ENCODE measurements at regions not wholly inside any gene's neighbourhood (a gene's known extent, or its start where the extent isn't known, plus 50 kb on each side); places are given as distances from the start of the nearest gene placed in this dataset.
A peak's percentile ranks its signal among the peaks of the same experiment; 100 is the strongest.

DNA sequence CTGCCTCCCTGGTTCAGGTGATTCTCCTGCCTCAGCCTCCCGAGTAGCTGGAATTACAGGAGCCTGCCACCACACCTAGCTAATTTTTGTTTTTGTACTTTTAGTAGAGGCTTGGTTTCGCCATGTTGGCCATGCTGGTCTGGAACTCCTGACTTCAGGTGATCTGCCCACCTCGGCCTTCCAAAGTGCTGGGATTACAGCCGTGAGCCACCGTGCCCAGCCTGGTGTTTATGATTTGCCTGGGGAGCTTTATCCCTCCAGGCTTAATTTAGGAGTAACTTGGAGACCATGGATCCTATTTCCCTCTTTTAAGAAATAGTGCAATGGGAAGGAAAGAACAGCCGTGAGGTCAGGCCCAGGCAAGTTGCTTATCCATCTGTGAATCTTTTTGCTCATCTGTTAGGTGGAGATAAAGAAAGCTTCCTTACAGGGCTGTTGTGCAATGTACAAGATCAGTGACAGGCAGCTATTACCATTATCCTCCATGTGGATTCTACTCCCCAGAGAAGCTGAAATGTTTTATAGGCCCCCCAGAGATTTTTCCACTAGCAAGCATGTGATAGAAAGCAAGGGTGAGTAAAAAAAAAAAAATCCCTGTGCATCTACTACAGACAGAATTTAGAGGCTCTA is 104.9 kb upstream of the MGAT5 start:
- H3K27me3 Mint-ChIP-seq: no peaks in the 10 kb centered on the region
- ATAC-seq (replicated peaks; ENCODE audit: extremely low read depth, poor library complexity, severe bottlenecking): no peak
- H3K4me3 Mint-ChIP-seq: no peak overlapping the region
- no peak overlapping the region for H3K27ac Mint-ChIP-seq (ENCODE audit: low read depth)
- peaks cover 4% of the 10 kb centered on the region for H3K36me3 Mint-ChIP-seq (ENCODE audit: insufficient read depth)
- no peak for DNase-seq (ENCODE audit: low spot score in 2 of 2)
- peaks cover 56% of the 10 kb centered on the region for H3K4me1 Mint-ChIP-seq
- peaks cover 6% of the 10 kb centered on the region for H3K9me3 Mint-ChIP-seq

DNA sequence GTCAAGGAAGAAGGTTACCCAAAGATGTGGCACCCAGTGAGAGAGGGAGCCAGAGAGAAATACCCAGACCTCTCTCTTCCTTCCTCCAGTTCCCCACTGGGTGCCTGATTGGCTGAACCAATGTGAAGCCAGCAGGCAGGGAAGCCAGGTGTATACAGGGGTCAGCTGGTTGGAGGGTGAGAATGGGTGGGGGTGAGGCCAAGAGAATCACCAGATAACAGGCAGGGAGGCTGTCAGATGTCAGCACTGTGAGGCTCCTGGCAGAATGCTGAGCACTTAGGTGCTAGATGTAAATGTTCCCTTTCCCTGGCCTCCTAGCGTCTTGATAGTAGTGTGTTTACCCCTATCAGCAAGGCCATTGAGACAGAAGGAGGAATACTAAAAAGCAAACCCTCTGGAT is 104.0 kb upstream of the MGAT5 start:
- Mint-ChIP-seq H3K36me3 (ENCODE audit: insufficient read depth) (peaks cover 4% of the 10 kb centered on the region), H3K4me3 (no peak overlapping the region), H3K4me1 (peaks cover 55% of the 10 kb centered on the region)

DNA sequence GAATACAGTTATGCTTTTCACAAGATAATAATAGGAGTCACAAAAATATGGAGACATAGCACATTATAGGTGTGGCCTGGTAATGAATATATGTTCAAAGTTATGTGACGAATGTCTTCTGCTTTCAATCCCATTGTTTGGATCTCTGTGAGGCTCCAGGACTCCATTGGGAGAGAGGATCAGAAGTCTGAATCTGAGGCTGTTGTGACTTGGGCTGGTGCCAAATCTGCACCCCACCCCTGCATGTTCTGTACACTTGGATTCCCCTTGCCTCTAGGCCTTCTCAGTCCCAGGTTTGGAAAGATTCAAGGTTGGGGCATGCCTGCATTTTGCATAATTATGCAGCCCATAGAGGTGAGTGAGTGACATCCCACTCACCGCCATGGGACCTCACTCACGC is 103.1 kb upstream of the MGAT5 start:
- ATAC-seq (replicated peaks; ENCODE audit: extremely low read depth, poor library complexity, severe bottlenecking) (no peak), DNase-seq (ENCODE audit: low spot score in 2 of 2) (no peak)
- Mint-ChIP-seq H3K9me3 (peaks cover 6% of the 10 kb centered on the region), H3K27me3 (no peaks in the 10 kb centered on the region), H3K4me3 (no peak overlapping the region), H3K36me3 (ENCODE audit: insufficient read depth) (peaks cover 4% of the 10 kb centered on the region), H3K27ac (ENCODE audit: low read depth) (no peak overlapping the region), H3K4me1 (peaks cover 55% of the 10 kb centered on the region)

More for the DNA sequence above, 104.0 kb upstream of the MGAT5 start:
- DNase-seq (ENCODE audit: low spot score in 2 of 2) (no peak), ATAC-seq (replicated peaks; ENCODE audit: extremely low read depth, poor library complexity, severe bottlenecking) (no peak)
- H3K27ac Mint-ChIP-seq (ENCODE audit: low read depth): peak overlapping the region; percentile 60
- no peaks in the 10 kb centered on the region for H3K27me3 Mint-ChIP-seq
- H3K9me3 Mint-ChIP-seq: peaks cover 6% of the 10 kb centered on the region

DNA sequence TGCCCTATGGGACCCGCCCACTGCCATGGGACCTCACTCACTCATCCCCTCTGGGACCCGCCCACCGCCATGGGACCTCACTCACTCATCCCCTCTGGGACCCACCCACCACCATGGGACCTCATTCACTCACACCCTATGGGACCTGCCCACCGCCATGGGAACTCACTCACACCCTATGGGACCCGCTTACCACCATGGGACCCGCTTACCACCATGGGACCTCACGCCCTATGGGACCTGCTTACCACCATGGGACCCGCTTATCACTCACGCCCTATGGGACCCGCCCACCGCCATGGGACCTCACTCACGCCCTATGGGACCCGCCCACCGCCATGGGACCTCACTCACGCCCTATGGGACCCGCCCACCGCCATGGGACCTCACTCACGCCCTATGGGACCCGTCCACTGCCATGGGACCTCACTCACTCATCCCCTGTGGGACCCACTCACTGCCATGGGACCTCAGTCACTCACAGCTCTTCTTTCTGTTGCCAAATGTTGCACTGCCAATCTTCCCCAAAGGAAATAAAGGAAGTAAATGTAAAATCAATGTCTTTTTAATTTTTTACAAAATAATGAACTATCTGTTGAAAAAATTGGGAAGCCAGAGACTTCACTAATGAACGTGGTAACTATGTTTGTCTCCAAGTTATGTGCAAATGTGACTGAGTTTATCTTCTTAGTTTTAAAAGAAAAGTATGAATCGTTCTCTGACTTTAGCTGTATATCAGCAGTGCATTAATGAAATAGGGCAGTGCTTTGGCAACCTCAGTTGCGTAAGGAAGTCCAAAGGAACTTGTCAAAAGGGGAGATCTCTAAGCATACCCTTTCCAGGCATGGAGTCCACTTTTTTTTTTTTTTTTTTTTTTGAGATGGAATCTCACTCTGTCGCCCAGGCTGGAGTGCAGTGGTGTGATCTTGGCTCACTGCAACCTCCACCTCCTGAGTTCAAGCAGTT is 101.5 kb upstream of the MGAT5 start:
- no peaks in the 10 kb centered on the region for H3K27me3 Mint-ChIP-seq
- no peak for DNase-seq (ENCODE audit: low spot score in 2 of 2)
- peaks cover 4% of the 10 kb centered on the region for H3K36me3 Mint-ChIP-seq (ENCODE audit: insufficient read depth)
- no peak overlapping the region for H3K4me3 Mint-ChIP-seq
- peaks cover 54% of the 10 kb centered on the region for H3K4me1 Mint-ChIP-seq
- no peak overlapping the region for H3K27ac Mint-ChIP-seq (ENCODE audit: low read depth)
- ATAC-seq (replicated peaks; ENCODE audit: extremely low read depth, poor library complexity, severe bottlenecking): no peak
- peaks cover 6% of the 10 kb centered on the region for H3K9me3 Mint-ChIP-seq

DNA sequence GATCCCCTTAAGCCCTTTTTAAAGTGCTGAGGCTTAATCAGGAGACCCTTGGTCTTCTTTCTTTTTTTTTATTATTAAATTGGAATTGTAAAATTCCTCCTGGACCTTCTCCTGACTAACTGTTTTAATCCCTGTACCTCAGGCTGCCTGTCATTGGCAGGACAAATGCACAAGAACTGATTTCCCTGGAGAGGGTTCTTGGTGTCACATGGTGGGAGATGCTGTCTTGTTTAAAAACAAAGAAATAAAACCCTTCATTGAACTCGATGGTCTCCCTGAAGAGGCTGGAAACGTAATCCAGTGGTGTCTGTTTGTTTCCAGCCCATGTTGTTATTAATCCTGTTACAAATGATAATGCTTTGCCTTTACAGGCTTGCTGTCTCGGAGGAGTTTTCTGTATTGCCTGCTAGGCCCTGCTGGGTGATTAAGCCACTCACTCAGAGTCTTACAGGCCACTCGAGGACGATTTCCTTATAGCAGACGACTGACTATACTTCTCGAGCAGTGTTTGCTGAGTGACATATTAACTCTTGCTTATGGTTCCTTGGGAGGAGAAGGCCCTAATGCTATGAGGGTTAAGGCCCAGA is 100.5 kb upstream of the MGAT5 start:
- H3K36me3 Mint-ChIP-seq (ENCODE audit: insufficient read depth): peaks cover 4% of the 10 kb centered on the region
- H3K4me1 Mint-ChIP-seq: peaks cover 61% of the 10 kb centered on the region
- ATAC-seq (replicated peaks; ENCODE audit: extremely low read depth, poor library complexity, severe bottlenecking) (no peak), DNase-seq (ENCODE audit: low spot score in 2 of 2) (no peak)
- no peak overlapping the region for H3K4me3 Mint-ChIP-seq
- H3K27ac Mint-ChIP-seq (ENCODE audit: low read depth): no peak overlapping the region
- peaks cover 6% of the 10 kb centered on the region for H3K9me3 Mint-ChIP-seq
- no peaks in the 10 kb centered on the region for H3K27me3 Mint-ChIP-seq

DNA sequence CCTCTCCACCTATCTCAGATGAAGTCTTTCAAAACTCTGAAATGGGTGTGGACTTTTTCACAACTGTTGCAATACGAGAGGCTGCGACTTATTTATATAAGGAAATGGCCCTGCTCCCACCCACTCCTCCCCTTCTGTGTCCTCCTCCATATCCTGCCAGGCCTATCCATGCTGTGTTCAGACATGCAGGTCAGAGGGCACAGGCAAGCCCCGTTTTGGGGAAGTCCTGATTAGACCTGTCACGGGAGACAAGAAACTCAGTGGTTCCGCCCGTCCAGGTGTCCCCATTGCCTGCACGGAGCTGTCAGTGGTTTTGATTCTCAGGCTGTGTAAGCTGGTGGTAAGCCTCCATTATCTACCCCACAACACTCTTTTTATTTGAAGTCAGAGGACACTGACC is 99.6 kb upstream of the MGAT5 start:
- peaks cover 5% of the 10 kb centered on the region for H3K36me3 Mint-ChIP-seq (ENCODE audit: insufficient read depth)
- H3K4me1 Mint-ChIP-seq: peaks cover 68% of the 10 kb centered on the region
- peaks cover 6% of the 10 kb centered on the region for H3K9me3 Mint-ChIP-seq
- DNase-seq (ENCODE audit: low spot score in 2 of 2): no peak
- no peak overlapping the region for H3K4me3 Mint-ChIP-seq
- H3K27me3 Mint-ChIP-seq: no peaks in the 10 kb centered on the region
- ATAC-seq (replicated peaks; ENCODE audit: extremely low read depth, poor library complexity, severe bottlenecking): no peak
- no peak overlapping the region for H3K27ac Mint-ChIP-seq (ENCODE audit: low read depth)

DNA sequence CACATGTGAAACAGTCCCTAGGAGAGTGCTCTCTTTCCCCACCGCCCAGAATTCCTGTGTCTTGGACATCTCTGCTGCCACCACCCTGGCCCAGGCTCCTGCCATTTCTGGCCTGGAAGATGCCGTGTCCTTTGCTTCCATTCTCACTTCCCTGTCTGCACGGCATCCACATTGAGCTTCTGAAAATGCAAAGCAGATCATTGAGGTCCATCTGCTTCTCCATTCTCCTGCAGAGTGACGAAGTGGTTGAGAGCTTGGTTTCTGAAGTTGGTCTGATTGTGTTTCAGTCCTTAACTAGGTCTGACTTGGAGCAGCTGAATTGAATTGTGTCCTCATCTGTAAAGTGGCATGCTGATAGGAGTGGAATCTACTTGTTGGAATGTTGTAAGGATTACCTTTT is 98.7 kb upstream of the MGAT5 start:
- no peak for ATAC-seq (replicated peaks; ENCODE audit: extremely low read depth, poor library complexity, severe bottlenecking)
- Mint-ChIP-seq H3K9me3 (peaks cover 6% of the 10 kb centered on the region), H3K27ac (ENCODE audit: low read depth) (no peak overlapping the region), H3K27me3 (no peaks in the 10 kb centered on the region), H3K36me3 (ENCODE audit: insufficient read depth) (peaks cover 5% of the 10 kb centered on the region), H3K4me1 (peaks cover 67% of the 10 kb centered on the region), H3K4me3 (no peak overlapping the region)
- no peak for DNase-seq (ENCODE audit: low spot score in 2 of 2)

DNA sequence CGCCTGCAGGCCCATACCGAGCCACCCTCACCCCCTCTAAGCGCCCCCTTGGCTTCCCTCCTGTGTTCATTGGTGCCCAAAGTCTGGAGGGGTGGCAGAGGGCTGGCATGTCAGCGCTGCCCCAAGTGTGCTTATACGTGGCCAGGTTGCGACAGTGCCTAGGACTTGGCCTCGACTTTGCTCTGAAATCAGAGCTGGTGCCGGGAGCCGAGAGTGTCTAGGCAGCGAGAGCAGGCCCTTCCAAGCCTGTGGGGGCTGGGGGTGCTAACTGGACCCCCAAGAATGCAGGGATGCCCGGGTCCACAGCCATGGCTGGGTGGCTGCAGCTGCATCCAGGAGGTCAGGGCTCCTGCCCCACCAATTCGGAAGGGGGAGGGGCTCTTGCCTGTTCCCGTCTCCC is 95.6 kb upstream of the MGAT5 start:
- peaks cover 3% of the 10 kb centered on the region for H3K36me3 Mint-ChIP-seq (ENCODE audit: insufficient read depth)
- no peaks in the 10 kb centered on the region for H3K9me3 Mint-ChIP-seq
- H3K4me3 Mint-ChIP-seq: no peak overlapping the region
- peak overlapping the region; percentile 48 for H3K27ac Mint-ChIP-seq (ENCODE audit: low read depth)
- DNase-seq (ENCODE audit: low spot score in 2 of 2): no peak
- no peak for ATAC-seq (replicated peaks; ENCODE audit: extremely low read depth, poor library complexity, severe bottlenecking)
- H3K4me1 Mint-ChIP-seq: peaks cover 81% of the 10 kb centered on the region
- H3K27me3 Mint-ChIP-seq: no peaks in the 10 kb centered on the region

DNA sequence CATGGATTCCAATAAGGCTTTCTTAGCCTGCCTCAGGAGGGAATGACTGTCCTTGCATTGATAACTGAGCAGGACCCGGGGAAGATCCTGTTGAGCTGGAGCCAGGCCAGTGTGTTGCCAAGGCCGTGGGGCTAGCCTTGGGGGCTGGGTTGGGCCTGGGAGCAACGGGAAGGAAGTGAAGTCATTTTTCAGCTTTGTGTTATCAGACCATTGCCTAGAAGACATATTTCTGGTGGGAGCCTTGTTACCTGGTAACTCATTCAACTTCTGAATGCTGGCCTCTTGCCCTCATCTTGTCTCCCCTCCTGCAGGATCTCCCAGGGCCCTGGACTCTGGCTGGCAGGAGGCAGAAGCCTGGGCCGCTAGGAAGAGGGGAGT is 92.7 kb upstream of the MGAT5 start:
- ATAC-seq (replicated peaks; ENCODE audit: extremely low read depth, poor library complexity, severe bottlenecking): no peak
- Mint-ChIP-seq H3K4me1 (peaks cover 88% of the 10 kb centered on the region), H3K27ac (ENCODE audit: low read depth) (no peak overlapping the region), H3K4me3 (no peak overlapping the region), H3K36me3 (ENCODE audit: insufficient read depth) (peaks cover 3% of the 10 kb centered on the region), H3K27me3 (no peaks in the 10 kb centered on the region), H3K9me3 (no peaks in the 10 kb centered on the region)
- DNase-seq (ENCODE audit: low spot score in 2 of 2): no peak

DNA sequence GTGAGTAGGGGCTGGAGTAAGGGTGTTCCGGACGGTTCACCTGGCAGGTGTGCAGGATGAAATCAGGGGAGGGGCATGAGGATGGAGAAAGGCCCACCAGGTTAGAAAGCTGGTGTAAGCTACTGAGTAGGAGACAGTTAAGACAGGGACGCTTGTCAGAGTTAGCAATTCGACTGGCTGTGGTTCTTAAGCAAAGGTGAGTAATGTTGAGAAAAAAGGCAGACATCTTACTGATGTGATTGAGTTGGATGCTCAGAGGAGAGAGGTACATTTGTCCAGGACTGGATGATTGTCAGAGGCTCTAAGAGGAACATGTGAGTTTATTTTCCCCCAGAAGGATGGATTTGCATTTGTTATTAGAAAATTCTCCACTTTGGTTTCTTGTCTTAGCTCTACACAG is 90.5 kb upstream of the MGAT5 start:
- ATAC-seq (replicated peaks; ENCODE audit: extremely low read depth, poor library complexity, severe bottlenecking) (no peak), DNase-seq (ENCODE audit: low spot score in 2 of 2) (no peak)
- H3K27ac Mint-ChIP-seq (ENCODE audit: low read depth): no peak overlapping the region
- H3K36me3 Mint-ChIP-seq (ENCODE audit: insufficient read depth): peaks cover 1% of the 10 kb centered on the region
- H3K9me3 Mint-ChIP-seq: no peaks in the 10 kb centered on the region
- H3K27me3 Mint-ChIP-seq: no peaks in the 10 kb centered on the region
- H3K4me1 Mint-ChIP-seq: peaks cover 78% of the 10 kb centered on the region
- H3K4me3 Mint-ChIP-seq: no peak overlapping the region

DNA sequence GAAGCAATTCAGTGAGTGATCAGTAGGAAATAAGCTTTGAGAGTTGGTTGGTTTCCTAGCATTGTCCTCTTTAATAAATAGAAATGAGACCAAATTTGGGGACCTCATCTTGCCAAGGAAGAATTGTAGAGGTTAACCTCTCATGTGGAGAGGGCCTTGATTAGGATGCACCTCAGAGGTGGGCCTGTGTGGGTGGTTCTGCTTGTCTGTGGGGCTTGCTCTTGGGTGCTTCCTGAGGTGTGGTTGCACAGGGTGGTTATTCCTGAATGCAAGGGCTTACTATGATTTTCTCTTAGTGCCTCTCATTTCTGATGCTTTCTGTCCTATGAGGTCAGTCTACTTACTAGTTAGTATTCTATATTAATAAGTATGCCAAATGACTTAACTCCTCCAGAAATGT is 89.6 kb upstream of the MGAT5 start:
- no peaks in the 10 kb centered on the region for H3K27me3 Mint-ChIP-seq
- ATAC-seq (replicated peaks; ENCODE audit: extremely low read depth, poor library complexity, severe bottlenecking) (no peak), DNase-seq (ENCODE audit: low spot score in 2 of 2) (no peak)
- H3K27ac Mint-ChIP-seq (ENCODE audit: low read depth): no peak overlapping the region
- H3K4me1 Mint-ChIP-seq: peaks cover 78% of the 10 kb centered on the region
- H3K4me3 Mint-ChIP-seq: peak overlapping the region; percentile 12
- no peaks in the 10 kb centered on the region for H3K9me3 Mint-ChIP-seq
- H3K36me3 Mint-ChIP-seq (ENCODE audit: insufficient read depth): no peaks in the 10 kb centered on the region

DNA sequence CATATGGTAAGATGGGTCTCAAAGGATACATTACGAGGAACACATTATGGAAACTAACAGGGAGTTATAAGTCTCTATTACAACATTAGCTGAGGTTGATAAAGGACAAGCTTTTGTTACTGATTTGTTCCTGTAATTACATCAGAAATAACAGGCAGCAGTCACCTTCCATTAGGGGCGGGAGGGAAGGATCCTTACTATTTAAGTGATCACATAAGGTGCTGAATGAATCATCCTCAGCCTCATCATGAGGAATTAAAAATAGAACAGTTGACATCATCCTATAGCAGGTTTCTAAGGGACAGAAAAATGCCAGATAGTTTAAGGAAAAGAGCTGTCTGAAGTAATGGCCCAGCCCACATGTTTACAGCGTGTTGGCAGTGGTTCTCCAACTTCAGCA is 86.9 kb upstream of the MGAT5 start:
- ATAC-seq (replicated peaks; ENCODE audit: extremely low read depth, poor library complexity, severe bottlenecking): no peak
- H3K9me3 Mint-ChIP-seq: no peaks in the 10 kb centered on the region
- no peak for DNase-seq (ENCODE audit: low spot score in 2 of 2)
- H3K27ac Mint-ChIP-seq (ENCODE audit: low read depth): no peak overlapping the region
- no peak overlapping the region for H3K4me3 Mint-ChIP-seq
- peaks cover 76% of the 10 kb centered on the region for H3K4me1 Mint-ChIP-seq
- no peaks in the 10 kb centered on the region for H3K27me3 Mint-ChIP-seq
- no peaks in the 10 kb centered on the region for H3K36me3 Mint-ChIP-seq (ENCODE audit: insufficient read depth)

DNA sequence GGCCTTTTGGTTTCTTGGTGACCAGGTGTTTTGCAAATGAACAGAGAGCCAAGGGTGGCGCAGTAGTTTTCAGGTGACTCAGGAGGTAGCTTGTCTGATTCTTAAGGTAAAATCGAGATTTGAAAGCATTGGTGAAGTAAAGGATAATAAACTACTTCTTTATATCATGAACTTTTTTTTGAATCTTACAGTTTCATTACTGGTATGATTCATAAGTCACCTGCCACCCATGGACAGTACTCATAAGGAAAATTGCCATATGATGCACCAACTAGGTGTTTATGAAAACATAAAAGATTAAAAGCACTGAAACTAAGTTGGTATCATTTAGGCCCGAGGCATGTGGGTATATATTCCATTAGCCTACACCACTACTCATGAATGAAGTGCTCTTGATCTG is 84.1 kb upstream of the MGAT5 start:
- no peaks in the 10 kb centered on the region for H3K27me3 Mint-ChIP-seq
- no peaks in the 10 kb centered on the region for H3K9me3 Mint-ChIP-seq
- no peak overlapping the region for H3K4me3 Mint-ChIP-seq
- H3K27ac Mint-ChIP-seq (ENCODE audit: low read depth): peak overlapping the region; percentile 62
- ATAC-seq (replicated peaks; ENCODE audit: extremely low read depth, poor library complexity, severe bottlenecking) (no peak), DNase-seq (ENCODE audit: low spot score in 2 of 2) (no peak)
- H3K4me1 Mint-ChIP-seq: peaks cover 69% of the 10 kb centered on the region
- H3K36me3 Mint-ChIP-seq (ENCODE audit: insufficient read depth): no peaks in the 10 kb centered on the region

Measured in central memory CD8-positive, alpha-beta T cell (primary cell).